GM10266 (cell line): ENCODE measurements at regions not wholly inside any gene's neighbourhood (a gene's known extent, or its start where the extent isn't known, plus 50 kb on each side); places are given as distances from the start of the nearest gene placed in this dataset.

Experiments
- DNase-seq: peaks from one replicate; pipeline ENCODE4 v3.0.0; 2012; ENCODE audit errors: extremely low spot score
- CTCF ChIP-seq: IDR thresholded peaks from 2 replicates; pipeline ENCODE4 v1.5.1; 2012; ENCODE audit warnings: mild to moderate bottlenecking, low read depth; ENCODE audit not compliant: control insufficient read depth, insufficient read depth; ENCODE audit errors: missing control alignments

GRCh38 chr7:142348100-142348499 is 90.2 kb upstream of the PRSS58 start:
- no peak for DNase-seq
- no peak for TF ChIP-seq CTCF

- TF ChIP-seq CTCF: no peak
- DNase-seq: no peak
Measured at GRCh38 chr7:142347091-142347490, 89.2 kb upstream of the PRSS58 start.

GRCh38 chr7:142345811-142346210 is 88.0 kb upstream of the PRSS58 start:
- TF ChIP-seq CTCF: no peak

GRCh38 chr7:142338633-142339501 is 81.0 kb upstream of the PRSS58 start:
- no peak for DNase-seq
- no peak for TF ChIP-seq CTCF

More at GRCh38 chr7:142345811-142346210, 88.0 kb upstream of the PRSS58 start:
- DNase-seq: no peak

GRCh38 chr7:142337054-142338001 is 79.5 kb upstream of the PRSS58 start:
- no peak for TF ChIP-seq CTCF

GRCh38 chr7:142334806-142335205 is 76.9 kb upstream of the PRSS58 start:
- no peak for TF ChIP-seq CTCF
- DNase-seq: no peak

More at GRCh38 chr7:142337054-142338001, 79.5 kb upstream of the PRSS58 start:
- no peak for DNase-seq

- TF ChIP-seq CTCF: no peak
- no peak for DNase-seq
Measured at GRCh38 chr7:142334236-142334635, 76.4 kb upstream of the PRSS58 start.
